H9 (cell line): ENCODE measurements at regions not wholly inside any gene's neighbourhood (a gene's known extent, or its start where the extent isn't known, plus 50 kb on each side); places are given as distances from the start of the nearest gene placed in this dataset.

ENCODE experiments used
- DNase-seq: peaks from one replicate; pipeline ENCODE4 v3.0.0-alpha.2; 2017
- H2AFZ ChIP-seq: one replicate; pipeline ENCODE4 v1.6.1; 2013; ENCODE audit warnings: mild to moderate bottlenecking, low read length, control low read depth, moderate library complexity
- H2AK5ac ChIP-seq: 2 replicates; pipeline ENCODE4 v1.6.1; 2013; ENCODE audit warnings: low read length, control low read depth, mixed read lengths; ENCODE audit not compliant: insufficient read length
- H2BK120ac ChIP-seq: one replicate; pipeline ENCODE4 v1.6.1; 2013; ENCODE audit warnings: low read depth, mild to moderate bottlenecking, low read length, control low read depth, inconsistent platforms; ENCODE audit not compliant: poor library complexity, severe bottlenecking
- H2BK12ac ChIP-seq: 2 replicates; pipeline ENCODE4 v1.6.1; 2013; ENCODE audit warnings: low read length, control low read depth, mixed read lengths, low read depth; ENCODE audit not compliant: insufficient read length
- H2BK15ac ChIP-seq: 2 replicates; pipeline ENCODE4 v1.6.1; 2013; ENCODE audit warnings: low read depth, low read length, control low read depth
- H2BK20ac ChIP-seq: one replicate; pipeline ENCODE4 v1.6.1; 2013; ENCODE audit warnings: low read depth, mild to moderate bottlenecking, low read length, control low read depth, inconsistent platforms; ENCODE audit not compliant: poor library complexity, severe bottlenecking
- H2BK5ac ChIP-seq: 2 replicates; pipeline ENCODE4 v1.6.1; 2013; ENCODE audit warnings: low read length, control low read depth, mixed read lengths; ENCODE audit not compliant: insufficient read length
- H3K14ac ChIP-seq: 2 replicates; pipeline ENCODE4 v1.6.1; 2013; ENCODE audit warnings: low read length, control low read depth; ENCODE audit not compliant: insufficient read depth
- H3K18ac ChIP-seq: 2 replicates; pipeline ENCODE4 v1.6.1; 2013; ENCODE audit warnings: low read depth, mild to moderate bottlenecking, mixed read lengths, low read length, control low read depth; ENCODE audit not compliant: insufficient read length
- H3K23ac ChIP-seq: 2 replicates; pipeline ENCODE4 v1.6.1; 2013; ENCODE audit warnings: low read length, control low read depth, mixed read lengths, low read depth; ENCODE audit not compliant: insufficient read length
- H3K23me2 ChIP-seq: 2 replicates; pipeline ENCODE4 v1.6.1; 2013; ENCODE audit warnings: low read depth, mild to moderate bottlenecking, mixed read lengths, low read length, control low read depth; ENCODE audit not compliant: insufficient read length, poor library complexity, severe bottlenecking
- H3K27ac ChIP-seq: 2 replicates; pipeline ENCODE4 v1.5.1; 2013; ENCODE audit warnings: low read length, control low read depth, mixed read lengths, low read depth; ENCODE audit not compliant: insufficient read length
- H3K27me3 ChIP-seq: 2 replicates; pipeline ENCODE4 v1.6.1; 2013; ENCODE audit warnings: low read length, control low read depth, inconsistent platforms; ENCODE audit not compliant: insufficient read depth
- H3K4ac ChIP-seq: 2 replicates; pipeline ENCODE4 v1.6.1; 2013; ENCODE audit warnings: low read depth, mild to moderate bottlenecking, control low read depth, inconsistent platforms, low read length, moderate library complexity
- H3K4me1 ChIP-seq: 2 replicates; pipeline ENCODE4 v1.6.1; 2013; ENCODE audit warnings: low read length, control low read depth, inconsistent platforms; ENCODE audit not compliant: insufficient read depth
- H3K4me2 ChIP-seq: 2 replicates; pipeline ENCODE4 v1.6.1; 2013; ENCODE audit warnings: low read length, control low read depth, mixed read lengths; ENCODE audit not compliant: insufficient read length, insufficient read depth
- H3K56ac ChIP-seq: 2 replicates; pipeline ENCODE4 v1.6.1; 2013; ENCODE audit warnings: low read depth, mild to moderate bottlenecking, mixed read lengths, low read length, control low read depth; ENCODE audit not compliant: insufficient read length
- H3K79me1 ChIP-seq: 2 replicates; pipeline ENCODE4 v1.6.1; 2013; ENCODE audit warnings: low read depth, mild to moderate bottlenecking, moderate library complexity, low read length, control low read depth, inconsistent platforms; ENCODE audit not compliant: insufficient read depth, poor library complexity, severe bottlenecking
- H3K79me2 ChIP-seq: 2 replicates; pipeline ENCODE4 v1.6.1; 2013; ENCODE audit warnings: low read length, control low read depth, inconsistent platforms; ENCODE audit not compliant: insufficient read depth
- H3K9ac ChIP-seq: 2 replicates; pipeline ENCODE4 v1.6.1; 2013; ENCODE audit warnings: low read length, control low read depth, mixed read lengths; ENCODE audit not compliant: insufficient read length; ENCODE audit errors: extremely low read depth
- H3K9me3 ChIP-seq: one replicate; pipeline ENCODE4 v1.6.1; 2013; ENCODE audit warnings: low read depth, low read length, inconsistent platforms; ENCODE audit not compliant: control insufficient read depth
- H3T11ph ChIP-seq: one replicate; pipeline ENCODE4 v1.6.1; 2013; ENCODE audit warnings: mild to moderate bottlenecking, low read length, control low read depth, inconsistent platforms
- H4K20me1 ChIP-seq: one replicate; pipeline ENCODE4 v1.6.1; 2013; ENCODE audit not compliant: control insufficient read depth, insufficient read length, insufficient read depth
- H4K5ac ChIP-seq: 2 replicates; pipeline ENCODE4 v1.6.1; 2013; ENCODE audit warnings: low read depth, mild to moderate bottlenecking, mixed read lengths, low read length, control low read depth; ENCODE audit not compliant: insufficient read length
- H4K8ac ChIP-seq: replicated peaks from 2 replicates; pipeline ENCODE4 v1.6.1; 2013; ENCODE audit warnings: low read length, control low read depth, mixed read lengths, low read depth; ENCODE audit not compliant: insufficient read length
- H4K91ac ChIP-seq: 2 replicates; pipeline ENCODE4 v1.6.1; 2013; ENCODE audit warnings: low read depth, mild to moderate bottlenecking, moderate library complexity, mixed read lengths, low read length, control low read depth; ENCODE audit not compliant: insufficient read length
- H3K27ac Mint-ChIP-seq, 3 experiments: 2 replicates in 2 of 3; 3 replicates in 1 of 3; pipeline ENCODE4 v1.8.0; 2020 to 2021; ENCODE audit warnings: mixed read lengths in 3 of 3, mild to moderate bottlenecking in 1 of 3, moderate library complexity in 1 of 3
- H3K27me3 Mint-ChIP-seq: 2 replicates; pipeline ENCODE4 v1.8.0; 2021; ENCODE audit warnings: low read depth, mild to moderate bottlenecking, moderate library complexity, mixed read lengths
- H3K36me3 Mint-ChIP-seq, 3 experiments: 2 replicates in 2 of 3; 3 replicates in 1 of 3; pipeline ENCODE4 v1.8.0; 2020 to 2021; ENCODE audit warnings: low read depth in 3 of 3, mixed read lengths in 3 of 3; ENCODE audit not compliant: insufficient read depth in 1 of 3
- H3K4me1 Mint-ChIP-seq, 2 experiments: 2 replicates each; pipeline ENCODE4 v1.8.0; 2020; ENCODE audit warnings: mixed read lengths in 2 of 2
- H3K4me3 Mint-ChIP-seq, 2 experiments: 2 replicates in 1 of 2; 3 replicates in 1 of 2; pipeline ENCODE4 v1.8.0; 2020 to 2021; ENCODE audit warnings: mild to moderate bottlenecking in 2 of 2, mixed read lengths in 2 of 2, moderate library complexity in 1 of 2
- H3K9me3 Mint-ChIP-seq, 2 experiments: 2 replicates in 1 of 2; 3 replicates in 1 of 2; pipeline ENCODE4 v1.8.0; 2020; ENCODE audit warnings: mild to moderate bottlenecking in 2 of 2, mixed read lengths in 2 of 2, moderate library complexity in 1 of 2
- CTCF ChIP-seq: fragments of 200-600 bp; sonication (generic); conservative IDR thresholded peaks from 3 replicates; pipeline ENCODE4 v1.8.0; 2021; ENCODE audit warnings: antibody characterized with exemption, mild to moderate bottlenecking
- WGBS: extraction: QIAGEN DNeasy Blood & Tissue Kit; methylation state at CpG from one replicate; pipeline ENCODE4 v1.1.7; 2013; ENCODE audit warnings: missing lambda C conversion rate, low lambda C conversion rate, mixed read lengths; ENCODE audit not compliant: insufficient read length; ENCODE audit errors: extremely low coverage; 5-methylcytosine and 5-hydroxymethylcytosine counted together

- no peaks in the 10 kb centered on the region for H4K20me1 ChIP-seq
- H3K14ac ChIP-seq: no peak overlapping the region
- TF ChIP-seq CTCF: no peak
- Mint-ChIP-seq H3K27ac (no peak overlapping the region), H3K4me1 (peaks cover 9% of the 10 kb centered on the region in 2 experiments), H3K36me3 (no peaks in the 10 kb centered on the region), H3K4me3 (no peak overlapping the region), H3K27me3 (no peaks in the 10 kb centered on the region), H3K9me3 (no peaks in the 10 kb centered on the region)
- no peak overlapping the region for H3T11ph ChIP-seq
- no peaks in the 10 kb centered on the region for H3K23me2 ChIP-seq
- H3K79me1 ChIP-seq: no peaks in the 10 kb centered on the region
- H4K5ac ChIP-seq: no peak overlapping the region
- H2AFZ ChIP-seq: no peak overlapping the region
- H2AK5ac ChIP-seq: no peak overlapping the region
- no peak for DNase-seq
- no peaks in the 10 kb centered on the region for H3K79me2 ChIP-seq
- no peak overlapping the region for H3K9ac ChIP-seq
- H3K56ac ChIP-seq: no peak overlapping the region
- no peak overlapping the region for H4K8ac ChIP-seq
- H3K18ac ChIP-seq: no peak overlapping the region
- no peak overlapping the region for H4K91ac ChIP-seq
- H2BK12ac ChIP-seq: no peak overlapping the region
- no peaks in the 10 kb centered on the region for H3K27me3 ChIP-seq
- H2BK5ac ChIP-seq: no peak overlapping the region
- no peak overlapping the region for H2BK20ac ChIP-seq
- WGBS: no CpG with 5 or more reads among the region's 2 CpGs
- no peak overlapping the region for H2BK120ac ChIP-seq
- H3K9me3 ChIP-seq: no peaks in the 10 kb centered on the region
- no peak overlapping the region for H3K4ac ChIP-seq
- no peak overlapping the region for H3K4me2 ChIP-seq
- no peaks in the 10 kb centered on the region for H3K4me1 ChIP-seq
- H3K27ac ChIP-seq: no peak overlapping the region
- H3K23ac ChIP-seq: no peak overlapping the region
- no peak overlapping the region for H2BK15ac ChIP-seq
These were observed 184.9 kb downstream of the ZC3H11B start for GRCh38 chr1:219427989-219428388.
